HG02981 (cell line): ENCODE measurements at regions not wholly inside any gene's neighbourhood (a gene's known extent, or its start where the extent isn't known, plus 50 kb on each side); places are given as distances from the start of the nearest gene placed in this dataset.
"Not testable (repeated sequence)": the region's sequence is repeated elsewhere in the genome, so short reads cannot be mapped to it uniquely, and the experiment has no call there.

Source experiments
- ATAC-seq: cut with Tn5 transposase; IDR thresholded peaks from one replicate; pipeline ENCODE4 v1.9.1; 2021; ENCODE audit warnings: mild to moderate bottlenecking, moderate library complexity; ENCODE audit not compliant: unreplicated experiment

GRCh38 chr7:135872861-135873260, 104.3 kb downstream of the MTPN start:
- ATAC-seq = not testable (repeated sequence)

- no peak for ATAC-seq
Observed at GRCh38 chr7:135862586-135863340, 114.2 kb upstream of the FAM180A start.

GRCh38 chr7:135859538-135859937, 110.9 kb upstream of the FAM180A start:
- ATAC-seq = no peak

GRCh38 chr7:135858851-135859250, 110.2 kb upstream of the FAM180A start:
- ATAC-seq = no peak

- ATAC-seq = no peak
Observed at GRCh38 chr7:135858379-135858778, 109.8 kb upstream of the FAM180A start.

- ATAC-seq = no peak
Observed at GRCh38 chr7:135857519-135858274, 109.1 kb upstream of the FAM180A start.

- ATAC-seq = no peak
Observed at GRCh38 chr7:135856356-135857144, 107.9 kb upstream of the FAM180A start.

- no peak for ATAC-seq
Observed at GRCh38 chr7:135855846-135856245, 107.2 kb upstream of the FAM180A start.

- no peak for ATAC-seq
Observed at GRCh38 chr7:135853499-135853898, 104.9 kb upstream of the FAM180A start.

- ATAC-seq = no peak
Observed at GRCh38 chr7:135853008-135853407, 104.4 kb upstream of the FAM180A start.

- no peak for ATAC-seq
Observed at GRCh38 chr7:135847242-135847641, 98.6 kb upstream of the FAM180A start.

GRCh38 chr7:135846339-135846738, 97.7 kb upstream of the FAM180A start:
- no peak for ATAC-seq

- ATAC-seq = no peak
Observed at GRCh38 chr7:135845415-135846075, 96.9 kb upstream of the FAM180A start.

GRCh38 chr7:135844903-135845302, 96.3 kb upstream of the FAM180A start:
- ATAC-seq = no peak

GRCh38 chr7:135843214-135843613, 94.6 kb upstream of the FAM180A start:
- peak; percentile 90 for ATAC-seq

- no peak for ATAC-seq
Observed at GRCh38 chr7:135842446-135843179, 94.0 kb upstream of the FAM180A start.

GRCh38 chr7:135840591-135840990, 92.0 kb upstream of the FAM180A start:
- ATAC-seq = no peak

- ATAC-seq = no peak
Observed at GRCh38 chr7:135837675-135838074, 89.1 kb upstream of the FAM180A start.

GRCh38 chr7:135834266-135834665, 85.7 kb upstream of the FAM180A start:
- no peak for ATAC-seq

GRCh38 chr7:135833642-135834041, 85.0 kb upstream of the FAM180A start:
- ATAC-seq = no peak
